ENCODE measurements at regions not wholly inside any gene's neighbourhood (a gene's known extent, or its start where the extent isn't known, plus 50 kb on each side); places are given as distances from the start of the nearest gene placed in this dataset.
"Not testable (repeated sequence)": the region's sequence is repeated elsewhere in the genome, so short reads cannot be mapped to it uniquely, and the experiment has no call there.

DNA sequence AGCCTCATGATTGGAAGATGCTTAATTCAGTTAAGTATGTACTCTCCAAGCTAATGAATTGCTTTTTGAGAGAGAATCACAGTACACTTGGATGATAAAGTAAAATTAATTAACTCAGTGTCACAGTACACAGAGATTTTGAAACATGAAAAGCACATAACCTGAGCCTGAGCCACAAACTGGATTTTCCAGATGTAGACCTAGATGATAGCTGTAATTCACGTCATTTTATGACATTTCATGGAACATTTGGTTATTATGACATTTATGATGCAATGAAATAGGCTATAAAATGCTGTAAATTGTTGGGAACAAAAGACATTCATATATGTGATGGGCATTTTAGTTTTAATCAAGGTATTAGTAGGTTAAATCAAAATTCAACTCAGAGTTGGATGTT is 983.7 kb downstream of the STPG2 start:
- no peak for DNase-seq (ENCODE audit: low read depth in 2 of 2)

DNA sequence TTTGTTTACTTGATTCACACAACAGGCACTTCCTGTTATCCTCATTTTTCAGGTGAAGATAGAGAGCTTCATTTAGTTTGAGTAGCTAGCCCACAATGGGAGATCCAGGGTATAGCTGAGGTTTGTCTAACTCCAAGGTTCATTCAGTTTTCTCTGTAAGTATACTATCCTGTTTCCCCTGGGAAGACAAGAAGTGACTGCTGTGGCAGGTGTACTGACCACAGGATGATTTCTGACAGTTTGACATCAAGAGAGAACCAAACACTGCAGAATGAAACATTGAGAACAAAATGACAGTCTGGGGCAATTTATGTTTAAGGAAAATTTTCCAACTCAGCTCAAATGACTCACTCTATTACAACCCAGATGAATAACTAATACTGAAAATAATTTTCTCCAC is 958.0 kb downstream of the STPG2 start:
- no peak for DNase-seq (ENCODE audit: low read depth in 2 of 2)

DNA sequence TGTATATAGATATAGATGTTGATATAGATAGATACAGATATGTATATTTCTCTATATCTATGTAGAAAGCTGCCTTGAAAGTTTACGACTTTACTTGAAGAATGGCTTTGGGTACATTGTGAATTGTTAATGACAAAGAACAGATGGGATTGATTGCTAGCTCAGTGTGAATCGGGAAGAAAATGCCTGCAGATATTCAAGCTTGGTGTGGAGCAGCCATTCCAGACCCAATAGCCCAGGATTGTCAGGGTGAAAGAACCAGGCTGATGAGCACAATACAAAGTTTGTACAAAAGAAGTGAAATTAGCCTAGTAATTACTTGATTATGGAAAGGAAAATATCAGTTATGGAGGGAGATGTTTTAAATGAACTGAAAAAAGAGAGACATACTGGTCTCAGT is 946.2 kb downstream of the STPG2 start:
- DNase-seq (ENCODE audit: low read depth in 2 of 2) = no peak

DNA sequence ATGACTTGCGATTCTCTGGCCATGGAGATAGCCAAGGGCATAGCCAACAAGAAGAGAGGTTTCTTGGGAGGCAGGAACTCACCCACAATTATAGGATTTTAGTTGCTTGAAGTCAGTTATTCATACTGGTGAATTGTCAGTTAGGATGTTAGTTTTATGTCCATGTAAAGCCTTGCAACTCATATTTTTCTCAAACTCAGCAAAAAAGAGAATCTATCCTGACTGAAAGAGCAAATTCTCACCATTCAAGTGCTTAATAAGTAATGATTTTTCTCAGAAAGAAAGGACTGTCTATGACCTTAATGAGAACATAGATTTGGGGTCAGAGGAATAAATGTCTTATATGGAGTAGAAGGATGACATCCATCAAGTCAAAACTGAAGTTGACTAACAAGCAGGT is 934.5 kb downstream of the STPG2 start:
- no peak for DNase-seq (ENCODE audit: low read depth in 2 of 2)

DNA sequence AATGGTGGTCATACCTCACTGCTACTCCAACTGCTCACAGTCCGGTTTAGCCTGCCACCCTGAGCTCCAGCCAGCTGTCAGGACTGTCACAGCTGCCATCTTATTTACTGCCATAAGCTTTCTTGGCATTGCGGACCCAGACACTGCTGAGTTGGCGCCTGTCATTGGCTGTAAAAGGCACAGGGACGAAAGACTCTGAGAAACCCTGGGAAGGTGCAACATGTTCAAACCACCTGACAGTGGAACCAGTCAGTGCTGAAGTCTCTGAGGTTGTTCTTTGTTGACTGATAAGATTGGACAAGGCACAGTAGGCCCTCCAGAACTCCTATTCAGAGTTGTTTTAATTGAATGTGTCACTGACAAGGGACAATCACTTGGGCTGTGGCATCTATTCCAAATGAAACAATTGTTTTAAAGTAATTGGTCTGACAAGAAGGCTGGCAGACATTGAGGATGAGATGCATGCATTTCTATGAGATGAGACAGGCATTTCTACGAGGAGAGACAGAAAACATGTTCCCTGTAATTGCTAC is 927.8 kb downstream of the STPG2 start:
- DNase-seq (ENCODE audit: low read depth in 2 of 2) = no peak

DNA sequence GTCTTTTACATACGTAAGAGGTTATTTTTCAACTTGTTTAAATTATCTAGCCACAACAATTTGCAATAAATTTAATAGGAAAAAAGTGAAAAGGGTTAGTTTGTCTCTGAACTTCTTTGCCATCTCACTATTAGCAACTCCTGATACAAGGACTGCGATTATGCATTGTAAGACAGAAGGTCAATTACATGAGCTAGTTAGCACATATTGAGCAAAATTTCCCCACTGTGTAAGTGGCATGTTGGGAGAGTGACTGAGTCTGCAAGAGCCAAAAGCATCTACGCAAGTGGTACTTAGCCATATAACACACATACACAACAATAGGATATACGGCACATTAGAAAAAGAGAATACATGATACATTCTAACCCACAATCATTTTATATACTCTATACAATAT is 927.2 kb downstream of the STPG2 start:
- DNase-seq (ENCODE audit: low read depth in 2 of 2) = no peak

DNA sequence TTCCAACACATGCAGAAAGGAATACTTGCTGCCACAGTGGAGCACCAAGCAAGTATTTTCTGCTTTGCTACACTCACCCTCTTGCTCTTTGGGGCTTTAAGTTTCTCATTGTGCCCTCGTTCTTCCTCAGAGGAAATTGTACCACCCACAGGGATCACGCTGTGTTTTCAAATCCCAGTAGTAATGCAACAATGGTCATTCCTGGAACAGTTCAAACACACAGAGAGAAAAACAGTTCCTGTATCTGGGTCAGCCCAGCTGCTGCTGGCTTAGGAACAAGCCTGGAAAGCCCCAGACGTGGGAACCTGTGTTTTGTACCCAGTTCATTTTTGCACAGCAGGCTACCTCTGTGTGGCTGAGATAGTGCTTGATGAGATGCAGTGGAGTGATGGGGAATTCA is 907.8 kb downstream of the STPG2 start:
- DNase-seq (ENCODE audit: low read depth in 2 of 2) = no peak

DNA sequence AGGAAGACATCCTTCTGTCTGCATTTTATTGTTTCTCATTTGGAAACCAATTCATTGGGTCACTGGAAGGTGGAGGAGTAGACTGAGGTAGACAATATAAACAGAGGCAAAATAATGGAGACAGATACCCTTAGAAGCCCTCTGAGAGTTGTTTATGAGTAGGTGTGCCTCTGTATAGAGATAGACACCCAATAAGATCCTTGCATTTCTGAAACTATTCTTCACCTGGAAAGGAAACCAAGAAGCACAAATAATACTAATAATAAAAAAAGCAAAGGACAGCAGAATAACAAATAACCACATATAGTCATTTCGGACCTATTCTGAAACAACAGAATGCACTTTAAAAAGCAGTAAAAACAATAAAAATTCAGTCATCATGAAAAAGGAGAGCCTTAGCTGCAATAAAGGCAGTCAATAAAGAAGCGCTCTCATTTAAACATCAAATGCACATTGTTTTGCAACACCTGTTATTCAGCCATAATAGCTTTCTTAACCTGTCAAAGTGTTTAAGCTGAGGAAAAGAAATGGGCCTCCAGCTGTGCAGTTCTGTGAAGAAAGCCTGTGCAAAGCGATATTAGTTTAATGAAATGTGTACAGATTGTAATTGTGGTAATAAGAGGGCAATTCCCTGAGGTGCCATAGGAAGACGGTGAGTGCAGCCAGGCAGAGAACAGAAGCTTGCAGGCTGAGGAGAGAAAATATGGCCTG is 904.2 kb downstream of the STPG2 start:
- no peak for DNase-seq (ENCODE audit: low read depth in 2 of 2)

DNA sequence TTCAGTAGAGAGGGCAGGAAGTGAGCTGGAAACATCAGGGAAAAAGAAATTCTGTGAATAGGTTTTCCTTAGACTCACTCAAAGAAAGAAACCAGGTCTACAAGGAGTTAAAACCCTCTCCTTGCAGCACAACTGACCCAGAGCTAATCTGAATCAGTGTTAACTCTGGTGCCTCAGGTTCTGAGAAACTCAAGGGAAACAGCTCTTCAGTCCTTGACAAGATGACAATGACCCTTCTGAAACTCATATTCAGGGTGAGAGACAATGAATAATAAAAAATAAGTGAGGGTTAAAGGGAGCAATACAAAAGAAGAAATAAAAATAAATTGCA is 903.6 kb downstream of the STPG2 start:
- no peak for DNase-seq (ENCODE audit: low read depth in 2 of 2)

DNA sequence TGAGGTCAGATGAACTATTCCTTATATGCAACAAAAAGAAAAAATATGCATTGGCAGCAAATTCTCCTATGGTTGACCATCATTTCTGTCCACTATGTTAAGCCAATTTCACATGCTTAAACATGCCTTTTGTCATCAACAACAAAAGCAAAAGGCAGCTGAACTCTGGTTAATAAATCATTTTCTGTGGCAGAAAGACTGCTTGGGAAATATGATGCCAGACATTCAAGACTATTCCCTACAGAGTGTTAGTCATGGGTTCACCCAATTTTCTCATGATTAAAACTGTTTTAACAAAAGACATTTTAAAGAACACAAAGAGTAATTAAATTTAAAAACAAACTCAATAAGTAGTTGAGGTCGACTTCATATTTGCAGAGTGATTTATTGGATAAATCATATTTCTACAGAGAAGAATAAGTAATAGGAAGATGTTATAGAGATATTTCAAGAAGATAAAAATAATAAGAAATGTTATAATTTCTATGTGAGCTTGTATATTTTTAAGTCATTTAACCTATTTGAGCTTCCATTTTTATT is 890.6 kb downstream of the STPG2 start:
- DNase-seq (ENCODE audit: low read depth in 2 of 2) = no peak

DNA sequence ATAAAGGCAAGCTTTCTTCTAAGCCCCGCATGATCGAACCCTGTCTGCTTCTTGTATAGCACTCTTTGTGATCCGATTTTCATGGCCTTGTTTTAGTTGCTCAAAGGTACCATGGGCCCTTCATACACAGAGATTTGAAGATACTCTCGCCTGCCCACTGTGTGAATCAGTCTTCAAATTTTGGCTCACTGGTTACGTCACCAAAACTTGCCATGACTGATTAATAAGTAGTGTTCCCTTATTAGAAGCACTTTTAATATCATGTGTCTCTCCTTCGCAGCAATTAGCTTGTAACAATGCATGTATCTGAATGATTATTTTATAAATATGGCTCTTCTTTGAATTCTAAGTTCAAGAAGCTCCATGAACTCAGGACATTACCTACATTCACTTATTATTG is 880.5 kb downstream of the STPG2 start:
- no peak for DNase-seq (ENCODE audit: low read depth in 2 of 2)

DNA sequence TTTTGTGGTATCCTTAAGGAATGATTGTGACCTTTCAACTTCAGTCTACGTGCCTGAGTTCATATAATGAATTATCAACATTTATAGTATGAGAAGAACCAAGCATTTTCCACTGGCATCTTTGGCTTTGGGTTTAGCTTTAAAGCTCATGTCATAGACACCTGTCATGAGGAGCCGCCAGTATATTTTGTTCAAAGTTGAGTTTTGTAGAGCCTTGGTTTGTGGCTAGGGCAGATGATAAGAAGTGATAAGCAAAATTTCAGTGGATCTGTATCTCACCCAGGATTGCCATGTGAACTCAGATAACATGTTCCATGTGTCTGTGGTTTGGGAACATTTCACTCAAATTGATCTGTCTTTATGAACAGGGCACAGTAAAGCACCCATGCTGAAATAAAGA is 873.2 kb downstream of the STPG2 start:
- DNase-seq (ENCODE audit: low read depth in 2 of 2) = no peak

DNA sequence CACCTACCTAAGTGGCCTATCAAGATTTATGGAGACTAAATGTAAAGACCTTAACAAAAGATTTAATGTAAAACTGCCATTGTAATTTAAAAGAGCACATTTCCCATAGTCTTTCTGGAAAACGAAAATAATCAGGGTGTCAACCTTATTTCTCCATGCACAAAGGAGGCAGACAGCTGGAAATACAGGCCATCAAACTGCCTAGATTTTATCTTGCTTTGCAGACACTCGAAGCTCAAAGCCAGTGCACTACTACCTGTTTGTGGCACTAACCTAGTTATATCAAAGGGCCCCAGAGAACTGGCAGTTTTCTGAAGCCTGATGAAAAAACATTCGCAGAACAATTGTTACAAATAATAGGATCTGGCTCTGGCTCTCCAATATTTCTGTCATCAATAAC is 863.9 kb downstream of the STPG2 start:
- no peak for DNase-seq (ENCODE audit: low read depth in 2 of 2)

DNA sequence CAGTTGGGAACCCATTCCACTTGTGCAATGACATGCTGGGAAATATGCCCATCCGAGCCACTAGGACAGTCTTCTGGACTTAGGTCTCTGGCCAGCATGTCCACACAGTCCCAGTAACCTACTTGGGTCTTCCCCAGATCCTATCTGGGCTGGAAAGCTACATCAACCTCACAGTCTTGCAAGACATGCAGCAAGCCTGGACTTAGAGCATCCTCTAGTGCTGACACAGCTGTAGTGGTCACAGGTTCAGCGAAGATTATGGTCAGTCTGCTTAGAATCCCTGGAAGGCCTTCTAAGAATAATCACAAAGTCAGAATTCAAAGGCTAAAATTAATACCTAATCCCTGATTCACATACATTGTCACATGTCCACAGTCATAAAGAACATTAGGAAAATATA is 842.7 kb downstream of the STPG2 start:
- DNase-seq (ENCODE audit: low read depth in 2 of 2) = no peak

DNA sequence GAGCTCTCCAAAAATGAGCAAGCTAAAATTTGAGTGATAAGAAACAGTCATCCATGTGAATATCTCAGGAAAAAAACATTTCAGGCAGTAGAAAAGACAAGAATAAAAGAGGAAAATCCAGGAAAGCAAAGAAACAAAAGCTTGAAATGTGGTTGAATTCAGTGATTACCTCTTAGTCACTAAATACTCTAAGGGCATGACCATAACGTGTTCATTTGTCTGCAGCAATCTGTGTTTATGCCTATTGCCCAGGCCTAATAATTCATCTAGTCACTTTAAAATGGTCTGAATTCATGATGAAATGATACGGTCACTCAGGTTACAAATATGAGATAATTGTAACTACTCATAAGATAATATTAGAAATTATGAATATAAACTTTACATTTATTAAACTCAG is 837.9 kb downstream of the STPG2 start:
- no peak for DNase-seq (ENCODE audit: low read depth in 2 of 2)

DNA sequence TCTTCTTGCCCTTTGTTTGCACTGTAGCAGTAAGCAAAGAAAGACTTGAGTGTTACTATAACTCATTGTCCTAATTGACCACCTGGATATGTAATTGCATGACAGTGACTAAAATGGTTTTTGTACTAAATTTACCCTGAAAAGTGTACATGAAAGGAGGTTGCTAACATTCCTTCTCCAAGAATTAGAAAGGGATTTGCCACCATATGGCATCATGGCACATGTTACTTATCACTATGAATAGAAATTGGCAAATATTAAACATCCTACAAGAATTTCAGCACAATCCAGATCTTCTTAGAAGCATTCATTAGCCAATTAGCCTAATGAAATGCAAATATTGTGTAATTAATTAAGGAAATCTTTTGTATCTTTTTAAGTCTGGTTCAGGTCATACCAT is 834.2 kb downstream of the STPG2 start:
- DNase-seq (ENCODE audit: low read depth in 2 of 2) = no peak

DNA sequence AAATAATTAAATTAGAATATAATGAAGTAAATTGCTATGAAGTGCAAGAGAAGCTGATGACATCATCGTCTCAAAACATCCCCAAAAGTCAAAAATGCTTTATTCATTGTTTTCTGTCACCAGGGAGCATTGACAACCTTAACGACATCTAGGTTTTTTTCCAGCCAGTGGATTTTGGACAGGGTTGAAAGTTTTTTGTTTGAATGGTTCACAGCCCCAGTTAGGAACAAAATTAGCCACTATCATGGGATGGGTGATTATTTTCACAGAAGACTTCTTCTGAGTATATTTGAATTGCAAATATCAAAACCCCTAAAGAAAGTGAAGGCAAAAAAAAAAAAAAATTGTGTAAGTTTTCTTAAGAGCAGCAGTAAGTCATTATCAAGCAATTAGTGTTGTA is 826.1 kb downstream of the STPG2 start:
- DNase-seq (ENCODE audit: low read depth in 2 of 2) = no peak

DNA sequence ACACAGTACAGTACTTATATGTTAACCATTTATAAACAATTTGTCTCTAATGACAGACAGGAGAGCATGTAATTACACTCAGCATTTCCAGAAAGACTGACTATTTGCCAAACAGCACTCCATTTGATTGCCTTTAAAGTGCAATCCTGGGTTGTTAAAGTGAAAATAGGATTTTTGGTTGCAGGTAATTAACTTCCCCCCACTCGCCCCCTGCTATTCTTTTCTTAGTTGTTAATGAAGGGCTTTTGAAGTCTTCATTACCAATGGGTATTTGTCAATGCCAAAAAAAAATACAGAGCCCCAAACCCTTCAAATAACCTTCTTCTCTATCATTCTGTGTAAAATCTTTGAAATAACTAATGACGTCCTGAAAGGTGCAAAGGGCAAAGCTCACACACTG is 825.6 kb downstream of the STPG2 start:
- DNase-seq (ENCODE audit: low read depth in 2 of 2) = no peak

DNA sequence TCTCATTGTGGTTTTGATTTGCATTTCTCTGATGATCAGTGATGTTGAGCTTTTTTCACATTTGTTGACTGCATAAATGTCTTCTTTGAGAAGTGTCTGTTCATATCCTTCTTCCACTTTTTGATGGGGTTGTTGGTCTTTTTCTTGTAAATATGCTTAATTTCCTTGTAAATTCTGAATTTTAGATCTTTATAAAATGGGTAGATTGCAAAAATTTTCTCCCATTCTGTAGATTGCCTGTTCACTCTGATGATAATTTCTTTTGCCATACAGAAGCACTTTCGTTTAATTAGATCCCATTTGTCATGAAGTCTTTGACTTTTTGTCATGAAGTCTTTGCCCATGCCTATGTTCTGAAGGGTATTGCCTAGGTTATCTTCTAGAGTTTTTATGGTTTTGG is 817.5 kb downstream of the STPG2 start:
- not testable (repeated sequence) for DNase-seq (ENCODE audit: low read depth in 2 of 2)

DNA sequence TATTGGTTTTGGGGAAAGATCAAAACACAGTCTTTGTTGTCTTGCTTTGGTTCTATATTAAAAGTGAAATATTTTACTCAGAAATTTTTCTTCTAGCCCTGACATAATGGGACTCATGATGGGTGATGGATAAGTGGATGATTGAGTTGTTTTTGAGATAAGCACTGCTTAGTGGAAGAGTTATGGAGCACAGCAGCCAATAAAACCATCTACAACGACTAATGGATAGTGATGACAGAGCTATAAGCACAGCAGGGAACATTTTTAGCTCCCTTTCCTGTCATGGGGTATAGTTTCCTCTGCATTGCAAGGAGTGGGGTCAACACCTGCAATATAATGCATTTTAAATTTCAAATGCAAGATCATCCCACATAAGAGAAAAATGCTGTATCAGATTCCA is 812.4 kb downstream of the STPG2 start:
- no peak for DNase-seq (ENCODE audit: low read depth in 2 of 2)

DNA sequence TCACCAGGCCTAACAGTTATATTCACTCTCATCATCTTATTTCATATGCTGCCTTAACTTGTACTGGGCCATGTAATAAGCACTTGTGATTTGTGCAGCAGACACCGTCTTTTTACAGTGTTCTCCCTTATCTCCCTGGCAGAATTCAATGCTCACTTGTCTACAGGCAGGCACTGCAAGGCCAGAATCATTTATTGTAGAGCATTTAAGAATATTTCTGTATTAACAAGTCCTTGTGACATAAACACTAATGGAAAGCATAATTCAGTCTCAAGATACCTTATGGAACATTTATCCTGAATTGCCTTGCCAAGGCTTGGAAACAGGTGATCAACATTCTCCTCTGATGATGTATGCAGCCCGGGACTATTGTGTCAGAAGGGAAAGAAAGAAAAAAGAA is 808.9 kb downstream of the STPG2 start:
- DNase-seq (ENCODE audit: low read depth in 2 of 2) = no peak

DNA sequence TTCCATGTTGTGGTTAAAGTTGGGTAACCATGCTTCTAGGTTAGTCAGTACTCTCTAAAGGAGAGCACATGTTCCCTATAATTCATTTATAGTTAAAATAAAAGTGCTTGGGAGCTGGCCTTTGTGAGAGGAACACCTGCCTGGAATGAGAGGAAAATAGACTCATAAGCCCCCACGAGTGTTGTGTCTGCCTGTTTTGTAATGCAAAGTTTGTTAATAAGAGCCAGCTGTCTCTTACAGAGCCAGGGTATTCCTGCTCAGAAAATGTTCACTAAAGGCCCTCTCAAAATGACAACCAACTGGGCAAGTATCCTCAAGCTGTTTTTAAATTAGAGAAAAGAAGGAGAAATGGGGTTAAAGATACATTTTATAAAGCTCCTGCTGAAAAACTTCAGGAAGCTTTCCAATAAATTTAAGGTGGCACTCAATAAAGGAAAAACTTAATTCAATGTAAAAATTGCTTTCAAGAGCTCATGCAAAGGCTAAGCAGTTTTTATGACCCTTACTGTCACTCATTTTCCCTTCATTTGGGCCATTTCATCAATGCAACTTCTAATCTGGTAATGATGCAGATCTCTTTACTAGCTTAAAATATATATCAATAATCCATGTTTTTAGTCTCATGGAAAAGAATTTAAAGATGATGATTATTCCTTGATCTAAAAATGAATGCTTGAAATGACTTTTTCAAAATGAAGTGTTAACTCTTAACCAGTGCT is 793.6 kb downstream of the STPG2 start:
- DNase-seq (ENCODE audit: low read depth in 2 of 2) = no peak

DNA sequence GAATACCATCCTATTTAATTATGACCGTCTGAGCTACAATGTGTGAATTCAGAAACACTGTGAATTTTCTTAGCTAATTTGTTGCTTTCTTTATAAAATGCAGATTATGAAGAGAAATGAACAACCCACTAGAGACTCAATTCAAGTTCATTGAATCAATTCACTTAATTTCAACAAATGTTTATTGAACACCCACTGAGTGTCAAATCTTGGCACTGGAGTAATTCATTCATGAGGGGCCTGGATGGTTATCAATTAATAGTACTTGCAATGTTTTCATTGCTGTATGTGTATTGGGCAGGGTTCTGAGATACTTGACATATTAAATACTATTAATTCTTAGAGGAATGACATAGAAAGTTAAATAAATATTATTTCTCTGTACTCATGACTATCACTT is 789.4 kb downstream of the STPG2 start:
- DNase-seq (ENCODE audit: low read depth in 2 of 2) = no peak
